ENCODE measurements at regions not wholly inside any gene's neighbourhood (a gene's known extent, or its start where the extent isn't known, plus 50 kb on each side); places are given as distances from the start of the nearest gene placed in this dataset.
"Not testable (repeated sequence)": the region's sequence is repeated elsewhere in the genome, so short reads cannot be mapped to it uniquely, and the experiment has no call there.

GRCh38 chr20:51924509-51924908 lies 122.2 kb upstream of the SALL4 start:
- no peak for DNase-seq (ENCODE audit: low spot score)
- H3K4me3 ChIP-seq, result no peak overlapping the region

GRCh38 chr20:51923633-51924032 lies 121.3 kb upstream of the SALL4 start:
- Histone ChIP-seq H3K27me3 (replicated peaks; ENCODE audit: insufficient read depth) (no peaks in the 10 kb centered on the region), H3K4me1 (replicated peaks) (no peaks in the 10 kb centered on the region), H3K36me3 (no peaks in the 10 kb centered on the region), H3K9me3 (no peaks in the 10 kb centered on the region), H3K27ac (no peak overlapping the region), H3K4me3 (no peak overlapping the region)
- 67% methylated on average over 2 of the region's 2 CpGs for WGBS
- intact Hi-C loops (cut with DNase I), result no loop called here
- no peak for DNase-seq (ENCODE audit: low spot score)
- no peak for TF ChIP-seq POLR2A (IDR thresholded peaks at IDR 0.05)

More at GRCh38 chr20:51924509-51924908, 122.2 kb upstream of the SALL4 start:
- H3K36me3 ChIP-seq, result no peaks in the 10 kb centered on the region
- H3K9me3 ChIP-seq, result no peaks in the 10 kb centered on the region
- H3K27me3 ChIP-seq (replicated peaks; ENCODE audit: insufficient read depth), result no peaks in the 10 kb centered on the region
- intact Hi-C loops (cut with DNase I), result no loop called here
- H3K27ac ChIP-seq, result no peak overlapping the region
- TF ChIP-seq POLR2A (IDR thresholded peaks at IDR 0.05) (no peak), POLR2AphosphoS5 (IDR thresholded peaks at IDR 0.05) (no peak), CTCF (IDR thresholded peaks at IDR 0.05) (no peak)
- WGBS, result 99% methylated on average over 3 of the region's 3 CpGs
- H3K4me1 ChIP-seq (replicated peaks), result no peaks in the 10 kb centered on the region

GRCh38 chr20:51922812-51923211 lies 120.5 kb upstream of the SALL4 start:
- H3K27me3 ChIP-seq (replicated peaks; ENCODE audit: insufficient read depth); H3K4me3 ChIP-seq; intact Hi-C loops (cut with DNase I); DNase-seq (ENCODE audit: low spot score); H3K9me3 ChIP-seq; H3K27ac ChIP-seq; H3K4me1 ChIP-seq (replicated peaks); H3K36me3 ChIP-seq: not testable (repeated sequence)
- WGBS, result 96% methylated on average over 12 of the region's 12 CpGs

GRCh38 chr20:51918561-51918960 lies 116.2 kb upstream of the SALL4 start:
- WGBS, result 49% methylated on average over 7 of the region's 7 CpGs
- no peak overlapping the region for H3K27ac ChIP-seq
- H3K4me1 ChIP-seq (replicated peaks), result no peaks in the 10 kb centered on the region
- no peaks in the 10 kb centered on the region for H3K36me3 ChIP-seq
- H3K27me3 ChIP-seq (replicated peaks; ENCODE audit: insufficient read depth), result no peaks in the 10 kb centered on the region
- no peaks in the 10 kb centered on the region for H3K9me3 ChIP-seq
- no peak for DNase-seq (ENCODE audit: low spot score)
- intact Hi-C loops (cut with DNase I), result no loop called here
- H3K4me3 ChIP-seq, result no peak overlapping the region
- no peak for TF ChIP-seq POLR2A (IDR thresholded peaks at IDR 0.05)
- no peak for TF ChIP-seq POLR2AphosphoS5 (IDR thresholded peaks at IDR 0.05)

GRCh38 chr20:51917886-51918535 lies 115.7 kb upstream of the SALL4 start:
- Histone ChIP-seq H3K27ac (no peak overlapping the region), H3K36me3 (no peaks in the 10 kb centered on the region), H3K9me3 (no peaks in the 10 kb centered on the region), H3K27me3 (replicated peaks; ENCODE audit: insufficient read depth) (no peaks in the 10 kb centered on the region), H3K4me3 (no peak overlapping the region), H3K4me1 (replicated peaks) (no peaks in the 10 kb centered on the region)
- WGBS, result 37% methylated on average over 4 of the region's 4 CpGs
- intact Hi-C loops (cut with DNase I), result no loop called here
- TF ChIP-seq POLR2AphosphoS5 (IDR thresholded peaks at IDR 0.05) (no peak), CTCF (IDR thresholded peaks at IDR 0.05) (no peak), POLR2A (IDR thresholded peaks at IDR 0.05) (no peak)
- DNase-seq (ENCODE audit: low spot score), result no peak

- 95% methylated on average over 4 of the region's 4 CpGs for WGBS
- no peaks in the 10 kb centered on the region for H3K36me3 ChIP-seq
- TF ChIP-seq CTCF (IDR thresholded peaks at IDR 0.05) (no peak), POLR2AphosphoS5 (IDR thresholded peaks at IDR 0.05) (no peak), POLR2A (IDR thresholded peaks at IDR 0.05) (no peak)
- no peaks in the 10 kb centered on the region for H3K4me1 ChIP-seq (replicated peaks)
- DNase-seq (ENCODE audit: low spot score), result no peak
- no peaks in the 10 kb centered on the region for H3K27me3 ChIP-seq (replicated peaks; ENCODE audit: insufficient read depth)
- H3K9me3 ChIP-seq, result no peaks in the 10 kb centered on the region
- H3K4me3 ChIP-seq, result no peak overlapping the region
- intact Hi-C loops (cut with DNase I), result no loop called here
- no peak overlapping the region for H3K27ac ChIP-seq
Observed at GRCh38 chr20:51916244-51916643, 113.9 kb upstream of the SALL4 start.
